HFFc6 (cell line): ENCODE measurements at regions not wholly inside any gene's neighbourhood (a gene's known extent, or its start where the extent isn't known, plus 50 kb on each side); places are given as distances from the start of the nearest gene placed in this dataset.

Source experiments
- DNase-seq: peaks from one replicate; pipeline ENCODE4 v3.0.0-alpha.2; 2018
- H3K27ac Mint-ChIP-seq: 2 replicates; pipeline ENCODE4 v1.8.0; 2020; ENCODE audit warnings: mild to moderate bottlenecking, mixed read lengths
- H3K27me3 Mint-ChIP-seq: 2 replicates; pipeline ENCODE4 v1.8.0; 2021; ENCODE audit warnings: mild to moderate bottlenecking, moderate library complexity, mixed read lengths; ENCODE audit not compliant: insufficient read depth
- H3K36me3 Mint-ChIP-seq: 2 replicates; pipeline ENCODE4 v1.8.0; 2021; ENCODE audit warnings: low read depth, mixed read lengths
- H3K4me1 Mint-ChIP-seq: 2 replicates; pipeline ENCODE4 v1.8.0; 2020; ENCODE audit warnings: low read depth, mixed read lengths
- H3K4me3 Mint-ChIP-seq: 2 replicates; pipeline ENCODE4 v1.8.0; 2020; ENCODE audit warnings: mild to moderate bottlenecking, moderate library complexity, mixed read lengths
- H3K9me3 Mint-ChIP-seq: 2 replicates; pipeline ENCODE4 v1.8.0; 2020; ENCODE audit warnings: mild to moderate bottlenecking, mixed read lengths
- CTCF ChIP-seq: fragments of 200-600 bp; sonication (generic); IDR thresholded peaks from 2 replicates; pipeline ENCODE4 v1.5.0; 2021; ENCODE audit warnings: antibody characterized with exemption, mild to moderate bottlenecking

- DNase-seq, result no peak
- H3K4me3 Mint-ChIP-seq, result no peak overlapping the region
- H3K36me3 Mint-ChIP-seq, result no peaks in the 10 kb centered on the region
- no peak overlapping the region for H3K27ac Mint-ChIP-seq
- no peak for TF ChIP-seq CTCF
- no peaks in the 10 kb centered on the region for H3K9me3 Mint-ChIP-seq
- H3K27me3 Mint-ChIP-seq, result peaks cover 10% of the 10 kb centered on the region
- no peaks in the 10 kb centered on the region for H3K4me1 Mint-ChIP-seq
These were observed 203.5 kb upstream of the IER5L start for GRCh38 chr9:129381481-129381957.

- no peak for DNase-seq
- Mint-ChIP-seq H3K27ac (no peak overlapping the region), H3K9me3 (no peaks in the 10 kb centered on the region), H3K4me3 (no peak overlapping the region), H3K27me3 (peaks cover 10% of the 10 kb centered on the region), H3K36me3 (no peaks in the 10 kb centered on the region), H3K4me1 (no peaks in the 10 kb centered on the region)
- TF ChIP-seq CTCF, result no peak
These were observed 202.9 kb upstream of the IER5L start for GRCh38 chr9:129380961-129381401.

- no peak for DNase-seq
- no peaks in the 10 kb centered on the region for H3K9me3 Mint-ChIP-seq
- H3K27ac Mint-ChIP-seq, result no peak overlapping the region
- H3K4me1 Mint-ChIP-seq, result no peaks in the 10 kb centered on the region
- no peak for TF ChIP-seq CTCF
- H3K27me3 Mint-ChIP-seq, result peaks cover 12% of the 10 kb centered on the region
- no peaks in the 10 kb centered on the region for H3K36me3 Mint-ChIP-seq
- H3K4me3 Mint-ChIP-seq, result no peak overlapping the region
These were observed 201.8 kb upstream of the IER5L start for GRCh38 chr9:129379886-129380285.

GRCh38 chr9:129379181-129379836 lies 201.2 kb upstream of the IER5L start:
- Mint-ChIP-seq H3K27ac (no peak overlapping the region), H3K27me3 (peaks cover 12% of the 10 kb centered on the region), H3K4me3 (no peak overlapping the region), H3K9me3 (no peaks in the 10 kb centered on the region), H3K4me1 (no peaks in the 10 kb centered on the region), H3K36me3 (no peaks in the 10 kb centered on the region)
- no peak for DNase-seq
- no peak for TF ChIP-seq CTCF

- H3K9me3 Mint-ChIP-seq, result no peaks in the 10 kb centered on the region
- DNase-seq, result no peak
- H3K27me3 Mint-ChIP-seq, result peaks cover 13% of the 10 kb centered on the region
- H3K27ac Mint-ChIP-seq, result no peak overlapping the region
- H3K4me1 Mint-ChIP-seq, result no peaks in the 10 kb centered on the region
- no peak overlapping the region for H3K4me3 Mint-ChIP-seq
- H3K36me3 Mint-ChIP-seq, result no peaks in the 10 kb centered on the region
- TF ChIP-seq CTCF, result no peak
These were observed 200.0 kb upstream of the IER5L start for GRCh38 chr9:129377931-129378661.
